H1 (cell line): ENCODE measurements at regions not wholly inside any gene's neighbourhood (a gene's known extent, or its start where the extent isn't known, plus 50 kb on each side); places are given as distances from the start of the nearest gene placed in this dataset.

Source experiments
- CTCF ChIA-PET: fragments of 300-600 bp; sonication (Branson Sonifier 250); formaldehyde crosslinking; loops from one replicate; lab custom pipeline; 2021; ENCODE audit not compliant: partially characterized antibody; lab: Charles Lee
- POLR2A ChIA-PET: fragments of 300-600 bp; sonication (Branson Sonifier 250); formaldehyde crosslinking; loops from one replicate; lab custom pipeline; 2021; ENCODE audit warnings: inconsistent platforms; ENCODE audit not compliant: partially characterized antibody; lab: Charles Lee
- DNase-seq, 2 experiments: peaks; one replicate each; pipeline versions ENCODE4 v3.0.0 to v3.0.0-alpha.2; 2010 to 2022; ENCODE audit warnings: low spot score in 2 of 2, low read depth in 1 of 2, mixed read lengths in 1 of 2
- FAIRE-seq: peaks from 2 replicates; lab custom pipeline; 2011; peaks lifted over from hg19 to GRCh38; lab: Jason Lieb, UNC
- H2AFZ ChIP-seq: 2 replicates; pipeline ENCODE4 v1.8.1; 2012; ENCODE audit warnings: low read length, inconsistent platforms
- H2AK5ac ChIP-seq: 2 replicates; pipeline ENCODE4 v1.6.1; 2013; ENCODE audit warnings: low read depth, low read length
- H2BK120ac ChIP-seq: replicated peaks from 2 replicates; pipeline ENCODE3; 2013; ENCODE audit warnings: low read depth, low read length, inconsistent platforms
- H2BK12ac ChIP-seq: 2 replicates; pipeline ENCODE4 v1.6.1; 2013; ENCODE audit warnings: low read depth, low read length
- H2BK15ac ChIP-seq: 2 replicates; pipeline ENCODE4 v1.6.1; 2013; ENCODE audit warnings: low read length
- H2BK20ac ChIP-seq: 2 replicates; pipeline ENCODE4 v1.6.1; 2013; ENCODE audit warnings: low read length
- H2BK5ac ChIP-seq: 2 replicates; pipeline ENCODE4 v1.6.1; 2013; ENCODE audit warnings: low read depth, low read length
- H3K14ac ChIP-seq: 2 replicates; pipeline ENCODE4 v1.6.1; 2013; ENCODE audit warnings: inconsistent platforms; ENCODE audit not compliant: insufficient read length
- H3K18ac ChIP-seq: 2 replicates; pipeline ENCODE4 v1.6.1; 2013; ENCODE audit warnings: low read length; ENCODE audit errors: extremely low read depth
- H3K23ac ChIP-seq: 2 replicates; pipeline ENCODE4 v1.6.1; 2013; ENCODE audit warnings: inconsistent platforms; ENCODE audit not compliant: insufficient read length
- H3K23me2 ChIP-seq: 2 replicates; pipeline ENCODE4 v1.6.1; 2013; ENCODE audit warnings: low read depth, low read length
- H3K27ac ChIP-seq: 2 replicates; pipeline ENCODE4 v1.6.1; 2011; ENCODE audit warnings: low read depth, low read length, inconsistent platforms
- H3K27me3 ChIP-seq, 4 experiments: replicated peaks in 1 of 4; 1 replicate in 1 of 4; 2 replicates in 3 of 4; pipeline versions ENCODE4 v1.6.1 to v1.8.1; 2011 to 2013; ENCODE audit warnings: low read length in 3 of 4, mild to moderate bottlenecking in 3 of 4, inconsistent platforms in 2 of 4, mixed read lengths in 2 of 4, moderate library complexity in 1 of 4; ENCODE audit not compliant: control insufficient read depth in 3 of 4, insufficient read depth in 3 of 4; ENCODE audit errors: extremely low read depth in 1 of 4
- H3K36me3 ChIP-seq, 4 experiments: 2 replicates each; pipeline versions ENCODE4 v1.6.1 to v1.8.1; 2011 to 2013; ENCODE audit warnings: mild to moderate bottlenecking in 4 of 4, low read length in 3 of 4, moderate library complexity in 2 of 4, control low read depth in 1 of 4, inconsistent platforms in 1 of 4; ENCODE audit not compliant: insufficient read depth in 4 of 4, control insufficient read depth in 2 of 4
- H3K4ac ChIP-seq: replicated peaks from 2 replicates; pipeline ENCODE3; 2013; ENCODE audit warnings: low read length, low read depth, mixed read lengths, inconsistent platforms; ENCODE audit not compliant: insufficient read length
- H3K4me1 ChIP-seq, 4 experiments: replicated peaks in 1 of 4; 1 replicate in 1 of 4; 2 replicates in 3 of 4; pipeline versions ENCODE4 v1.6.1 to v1.8.1; 2011 to 2013; ENCODE audit warnings: low read length in 3 of 4, inconsistent platforms in 2 of 4, mixed read lengths in 1 of 4; ENCODE audit not compliant: insufficient read depth in 4 of 4, control insufficient read depth in 3 of 4
- H3K4me2 ChIP-seq, 2 experiments: 2 replicates each; pipeline versions ENCODE4 v1.6.1 to v1.8.1; 2011 to 2013; ENCODE audit warnings: low read depth in 2 of 2, low read length in 2 of 2, control low read depth in 1 of 2, inconsistent platforms in 1 of 2, mild to moderate bottlenecking in 1 of 2; ENCODE audit not compliant: insufficient read depth in 1 of 2
- H3K4me3 ChIP-seq, 4 experiments: fragments of 200-600, 300-600 bp in 1 of 4; sonication (generic), shearing (Covaris generic), sonication (Bioruptor Twin) in 1 of 4; 2 replicates each; pipeline versions ENCODE4 v1.5.1 to v1.8.1; 2011 to 2016; ENCODE audit warnings: low read length in 4 of 4, low read depth in 3 of 4, control low read depth in 2 of 4, inconsistent platforms in 2 of 4, mild to moderate bottlenecking in 2 of 4, mixed read lengths in 1 of 4, moderate library complexity in 1 of 4; ENCODE audit not compliant: insufficient read depth in 2 of 4; ENCODE audit errors: extremely low read depth in 1 of 4
- H3K56ac ChIP-seq: replicated peaks from 2 replicates; pipeline ENCODE3; 2013; ENCODE audit warnings: low read depth, mild to moderate bottlenecking, mixed read lengths, low read length, inconsistent platforms; ENCODE audit not compliant: insufficient read length
- H3K79me1 ChIP-seq: 2 replicates; pipeline ENCODE4 v1.6.1; 2013; ENCODE audit warnings: low read depth, low read length, control low read depth
- H3K79me2 ChIP-seq, 2 experiments: 2 replicates each; pipeline versions ENCODE4 v1.6.1 to v1.8.1; 2012 to 2013; ENCODE audit warnings: low read length in 2 of 2, mild to moderate bottlenecking in 2 of 2, inconsistent platforms in 1 of 2; ENCODE audit not compliant: insufficient read depth in 2 of 2, control insufficient read depth in 1 of 2
- H3K9ac ChIP-seq, 4 experiments: replicated peaks in 1 of 4; 1 replicate in 1 of 4; 2 replicates in 3 of 4; pipeline versions ENCODE4 v1.6.1 to v1.8.1; 2011 to 2013; ENCODE audit warnings: low read depth in 3 of 4, low read length in 3 of 4, control low read depth in 2 of 4, mild to moderate bottlenecking in 2 of 4, moderate library complexity in 2 of 4, inconsistent platforms in 1 of 4; ENCODE audit errors: extremely low read depth in 1 of 4
- H3K9me3 ChIP-seq, 2 experiments: 2 replicates each; pipeline versions ENCODE4 v1.6.1 to v1.8.1; 2012 to 2013; ENCODE audit warnings: mild to moderate bottlenecking in 2 of 2, moderate library complexity in 2 of 2, control low read depth in 1 of 2, inconsistent platforms in 1 of 2, low read depth in 1 of 2, low read length in 1 of 2, mixed read lengths in 1 of 2; ENCODE audit not compliant: insufficient read depth in 2 of 2
- H4K20me1 ChIP-seq, 2 experiments: replicated peaks in 1 of 2; 2 replicates each; pipeline versions ENCODE3 to v1.8.1; 2011 to 2013; ENCODE audit warnings: inconsistent platforms in 2 of 2, low read length in 2 of 2, mild to moderate bottlenecking in 1 of 2; ENCODE audit not compliant: insufficient read depth in 2 of 2, control insufficient read depth in 1 of 2
- H4K5ac ChIP-seq: 2 replicates; pipeline ENCODE4 v1.6.1; 2013; ENCODE audit warnings: low read length, low read depth, mixed read lengths, inconsistent platforms; ENCODE audit not compliant: insufficient read length
- H4K8ac ChIP-seq: 2 replicates; pipeline ENCODE4 v1.8.0; 2013; ENCODE audit warnings: mild to moderate bottlenecking, moderate library complexity, low read length, inconsistent platforms; ENCODE audit not compliant: insufficient read depth; ENCODE audit errors: extremely low read depth
- H4K91ac ChIP-seq: replicated peaks from 2 replicates; pipeline ENCODE3; 2013; ENCODE audit warnings: low read length, mixed read lengths, inconsistent platforms; ENCODE audit not compliant: insufficient read length
- BCL11A ChIP-seq, 2 experiments: IDR thresholded peaks; one replicate each; pipeline ENCODE4 v1.6.1; 2011; ENCODE audit warnings: low read depth in 2 of 2, low read length in 2 of 2, mild to moderate bottlenecking in 2 of 2
- BRCA1 ChIP-seq: IDR thresholded peaks from 2 replicates; pipeline ENCODE4 v1.6.1; 2012; ENCODE audit warnings: low read depth, low read length, improper control_type of control experiment
- CTBP2 ChIP-seq: IDR thresholded peaks from 2 replicates; pipeline ENCODE4 v1.7.0; 2011; ENCODE audit warnings: borderline replicate concordance, mild to moderate bottlenecking, moderate library complexity, mixed read lengths, low read length; ENCODE audit not compliant: insufficient read depth, insufficient read length
- EP300 ChIP-seq, 2 experiments: IDR thresholded peaks; 1 replicate in 1 of 2; 2 replicates in 1 of 2; pipeline ENCODE4 v1.6.1; 2011 to 2012; ENCODE audit warnings: low read depth in 2 of 2, low read length in 2 of 2, mild to moderate bottlenecking in 2 of 2, borderline replicate concordance in 1 of 2, inconsistent platforms in 1 of 2, moderate library complexity in 1 of 2
- HDAC6 ChIP-seq: IDR thresholded peaks from one replicate; pipeline ENCODE4 v1.7.1; 2012; ENCODE audit warnings: low read depth, mild to moderate bottlenecking, inconsistent platforms, low read length, moderate library complexity
- NRF1 ChIP-seq: IDR thresholded peaks from 2 replicates; pipeline ENCODE4 v1.6.1; 2011; ENCODE audit warnings: mild to moderate bottlenecking, low read depth, low read length, improper control_type of control experiment
- RBBP5 ChIP-seq: IDR thresholded peaks from 2 replicates; pipeline ENCODE4 v1.7.1; 2012; ENCODE audit warnings: low read depth, mild to moderate bottlenecking, inconsistent platforms, low read length, moderate library complexity, borderline replicate concordance
- SIX5 ChIP-seq: IDR thresholded peaks from 2 replicates; pipeline ENCODE4 v1.6.1; 2011; ENCODE audit warnings: mild to moderate bottlenecking, low read depth, low read length
- TEAD4 ChIP-seq: IDR thresholded peaks from 2 replicates; pipeline ENCODE4 v1.6.1; 2012; ENCODE audit warnings: low read depth, low read length, inconsistent platforms, mixed read lengths
- WGBS, 2 experiments: shearing (Covaris generic) in 1 of 2; methylation state at CpG; one replicate each; pipeline versions ENCODE4 v1.1.6 to v1.1.7; 2013 to 2015; ENCODE audit warnings: low lambda C conversion rate in 2 of 2, mixed read lengths in 2 of 2, inconsistent platforms in 1 of 2, low coverage in 1 of 2, missing lambda C conversion rate in 1 of 2; ENCODE audit not compliant: insufficient replicate concordance in 2 of 2, insufficient coverage in 1 of 2, insufficient read length in 1 of 2; ENCODE audit errors: extremely low coverage in 1 of 2, missing lambda C conversion rate in 1 of 2; 5-methylcytosine and 5-hydroxymethylcytosine counted together

DNA sequence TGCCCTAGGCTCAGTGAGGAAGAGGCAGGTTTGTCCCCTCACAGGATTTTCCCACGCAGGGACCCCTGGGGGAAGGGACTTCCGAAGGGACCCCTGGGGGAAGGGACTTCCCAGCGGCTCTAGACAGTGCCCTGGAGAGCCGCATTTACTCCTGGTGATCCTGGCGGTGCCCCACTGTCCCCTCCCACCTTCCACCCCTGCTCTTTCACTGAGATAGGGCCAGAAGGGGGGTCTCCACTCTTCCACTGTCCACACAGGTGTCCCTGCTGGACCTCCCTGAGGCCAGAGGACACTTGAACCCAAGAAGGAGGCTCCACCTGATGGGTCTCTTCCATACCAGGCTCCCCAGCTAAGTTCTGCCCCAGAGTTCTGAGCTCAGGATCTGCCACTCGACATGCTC, 1333.9 kb downstream of the BRD1 start:
- H2BK12ac ChIP-seq: no peak overlapping the region
- no peak overlapping the region for H3K18ac ChIP-seq
- FAIRE-seq: no peak
- H2BK5ac ChIP-seq: no peak overlapping the region
- H4K91ac ChIP-seq: no peak overlapping the region
- peaks cover 13% of the 10 kb centered on the region for H3K23me2 ChIP-seq
- POLR2A ChIA-PET: no interaction called here
- H4K5ac ChIP-seq: no peak overlapping the region
- CTCF ChIA-PET: interaction anchor here (0.7 to 2.0 kb wide), 12 partner anchors 38 to 1667 kb away, joined by 3 to 4 read pairs (median 3); no protein-coding TSS in a partner anchor
- TF ChIP-seq BRCA1 (no peak), EP300 (IDR thresholded peaks at IDR 0.05; ENCODE audit: borderline replicate concordance in 1 of 2, low read depth in 2 of 2, low read length in 2 of 2) (no peak), RBBP5 (no peak), CTBP2 (no peak), NRF1 (no peak), SIX5 (no peak), TEAD4 (no peak), HDAC6 (no peak), BCL11A (IDR thresholded peaks at IDR 0.05; ENCODE audit: low read depth in 2 of 2, low read length in 2 of 2) (no peak)
- no peak overlapping the region for H2BK120ac ChIP-seq
- no peak overlapping the region for H2BK15ac ChIP-seq
- DNase-seq: no peak
- peaks cover 21% of the 10 kb centered on the region for H3K79me1 ChIP-seq
- peaks cover 0 to 59% of the 10 kb centered on the region in 2 experiments; a peak in 2 of 4 replicates for H3K79me2 ChIP-seq
- H3K4me2 ChIP-seq: no peak overlapping the region
- peaks cover 0 to 22% (median 12%) of the 10 kb centered on the region in 4 experiments; a peak in 6 of 7 replicates for H3K4me1 ChIP-seq
- H3K14ac ChIP-seq: no peak overlapping the region
- no peak overlapping the region for H3K9ac ChIP-seq
- no peak overlapping the region for H3K4ac ChIP-seq
- no peak overlapping the region for H3K27ac ChIP-seq
- H3K4me3 ChIP-seq: no peak overlapping the region
- H2AK5ac ChIP-seq: no peak overlapping the region
- no peak overlapping the region for H2BK20ac ChIP-seq
- no peak overlapping the region for H2AFZ ChIP-seq
- H3K56ac ChIP-seq: no peak overlapping the region
- no peak overlapping the region for H4K8ac ChIP-seq
- 70% methylated on average over 6 of the region's 6 CpGs; no CpG with 5 or more reads in 1 of the 2 experiments for WGBS, 2 experiments
- no peak overlapping the region for H3K23ac ChIP-seq
- peaks cover 0 to 10% (median 5%) of the 10 kb centered on the region in 4 experiments; a peak in 4 of 7 replicates for H3K27me3 ChIP-seq
- peaks cover 16 to 25% of the 10 kb centered on the region in 2 experiments for H4K20me1 ChIP-seq
- no peaks in the 10 kb centered on the region for H3K36me3 ChIP-seq
- no peaks in the 10 kb centered on the region for H3K9me3 ChIP-seq
